NCI-H2107 treated with DMSO at 0.1 percent for 48 hours (cell line): ENCODE measurements at regions not wholly inside any gene's neighbourhood (a gene's known extent, or its start where the extent isn't known, plus 50 kb on each side); places are given as distances from the start of the nearest gene placed in this dataset.

ENCODE experiments used
- DNase-seq: peaks from one replicate; lab custom pipeline; 2025; ENCODE audit not compliant: unreplicated experiment; lab: John Stamatoyannopoulos, UW

GRCh38 chr20:22438346-22438745, 146.0 kb downstream of the FOXA2 start:
- no peak for DNase-seq

GRCh38 chr20:22437354-22437753, 147.0 kb downstream of the FOXA2 start:
- no peak for DNase-seq

DNA sequence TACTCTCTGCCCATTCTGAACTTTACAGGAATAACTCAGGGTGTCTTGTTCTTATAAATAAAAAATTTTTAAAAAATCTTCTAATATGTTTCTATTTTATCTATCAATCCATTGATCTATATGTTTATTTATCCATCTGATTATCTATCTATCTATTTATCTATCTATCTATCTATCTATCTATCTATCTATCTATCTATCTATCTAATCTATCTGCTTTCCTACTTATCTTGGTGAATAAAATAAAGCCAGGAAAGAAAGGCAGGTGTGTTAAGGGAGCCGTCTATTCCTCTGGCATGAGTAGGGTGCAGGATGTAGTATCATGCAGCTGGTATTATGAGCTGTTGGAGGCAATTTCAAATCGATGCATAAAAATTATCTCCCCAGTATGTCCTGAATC, 153.0 kb downstream of the FOXA2 start:
- no peak for DNase-seq

- no peak for DNase-seq
Observed at GRCh38 chr20:22430746-22431168, 153.6 kb downstream of the FOXA2 start.

GRCh38 chr20:22430154-22430745, 154.1 kb downstream of the FOXA2 start:
- no peak for DNase-seq

DNA sequence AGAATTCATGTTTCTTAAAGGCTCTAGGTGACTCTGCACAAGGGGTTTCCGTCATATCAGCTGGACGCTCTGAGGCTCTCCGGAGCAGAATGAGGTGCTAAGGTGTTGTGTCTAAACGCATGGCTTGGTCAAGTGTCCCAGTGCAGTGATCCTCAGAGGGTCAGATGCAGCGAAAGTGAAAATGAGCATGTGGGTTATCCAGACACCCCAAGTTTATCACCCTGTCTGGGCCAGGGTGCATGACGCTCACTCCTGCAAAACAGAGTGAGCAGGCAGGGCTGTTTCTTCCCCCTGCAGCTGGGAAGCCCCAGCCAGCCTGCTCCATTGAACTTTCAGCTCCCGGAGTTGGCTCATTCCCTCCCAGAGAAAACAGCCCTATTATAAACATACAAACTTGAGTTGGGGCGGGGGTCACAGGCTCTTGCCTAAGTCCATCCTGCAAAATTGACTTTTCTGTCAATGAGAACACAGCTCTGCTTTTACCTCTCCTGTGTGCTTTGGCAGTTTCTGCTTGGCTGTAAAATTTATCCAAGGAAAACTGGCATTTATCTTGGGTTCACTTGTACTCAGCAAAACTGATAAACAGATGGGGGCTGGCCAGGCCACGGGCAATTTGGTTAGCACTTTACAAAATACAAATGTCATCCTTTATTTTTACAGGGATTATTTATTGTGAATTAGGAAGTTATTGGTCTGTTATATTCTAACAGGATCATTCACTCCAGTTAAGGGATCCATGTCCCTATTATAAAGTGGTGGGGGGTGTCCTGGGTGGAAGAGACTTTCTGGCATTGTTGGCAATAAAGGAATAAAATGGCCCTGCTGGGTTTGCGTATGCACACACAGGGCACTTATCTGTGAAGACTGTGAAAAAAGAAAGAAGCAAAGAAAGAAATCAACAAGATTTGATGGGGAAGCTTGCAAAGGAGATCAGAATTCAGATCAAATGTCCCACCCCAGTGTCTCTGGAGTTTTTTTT, 154.9 kb downstream of the FOXA2 start:
- no peak for DNase-seq

- no peak for DNase-seq
Observed at GRCh38 chr20:22428051-22428450, 156.3 kb downstream of the FOXA2 start.

DNA sequence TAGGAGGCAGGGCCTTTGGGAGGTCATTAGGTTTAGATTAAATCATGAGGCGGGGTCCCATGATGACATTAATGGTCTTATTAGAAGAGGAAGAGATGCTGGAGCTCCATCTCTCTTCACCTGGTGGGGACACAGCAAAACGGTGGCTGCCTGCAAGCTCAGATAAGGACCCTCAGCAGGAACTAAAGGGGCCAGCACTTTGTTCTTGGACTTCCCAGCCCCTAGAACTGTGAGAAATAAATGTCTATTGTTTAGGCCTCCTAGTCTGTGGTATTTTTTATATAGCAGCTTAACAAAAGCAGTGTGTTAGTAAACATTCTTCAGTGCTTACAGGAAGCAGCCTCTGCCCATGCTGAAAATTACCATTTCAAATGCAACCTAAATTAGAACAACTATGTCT, 157.6 kb downstream of the FOXA2 start:
- no peak for DNase-seq

DNA sequence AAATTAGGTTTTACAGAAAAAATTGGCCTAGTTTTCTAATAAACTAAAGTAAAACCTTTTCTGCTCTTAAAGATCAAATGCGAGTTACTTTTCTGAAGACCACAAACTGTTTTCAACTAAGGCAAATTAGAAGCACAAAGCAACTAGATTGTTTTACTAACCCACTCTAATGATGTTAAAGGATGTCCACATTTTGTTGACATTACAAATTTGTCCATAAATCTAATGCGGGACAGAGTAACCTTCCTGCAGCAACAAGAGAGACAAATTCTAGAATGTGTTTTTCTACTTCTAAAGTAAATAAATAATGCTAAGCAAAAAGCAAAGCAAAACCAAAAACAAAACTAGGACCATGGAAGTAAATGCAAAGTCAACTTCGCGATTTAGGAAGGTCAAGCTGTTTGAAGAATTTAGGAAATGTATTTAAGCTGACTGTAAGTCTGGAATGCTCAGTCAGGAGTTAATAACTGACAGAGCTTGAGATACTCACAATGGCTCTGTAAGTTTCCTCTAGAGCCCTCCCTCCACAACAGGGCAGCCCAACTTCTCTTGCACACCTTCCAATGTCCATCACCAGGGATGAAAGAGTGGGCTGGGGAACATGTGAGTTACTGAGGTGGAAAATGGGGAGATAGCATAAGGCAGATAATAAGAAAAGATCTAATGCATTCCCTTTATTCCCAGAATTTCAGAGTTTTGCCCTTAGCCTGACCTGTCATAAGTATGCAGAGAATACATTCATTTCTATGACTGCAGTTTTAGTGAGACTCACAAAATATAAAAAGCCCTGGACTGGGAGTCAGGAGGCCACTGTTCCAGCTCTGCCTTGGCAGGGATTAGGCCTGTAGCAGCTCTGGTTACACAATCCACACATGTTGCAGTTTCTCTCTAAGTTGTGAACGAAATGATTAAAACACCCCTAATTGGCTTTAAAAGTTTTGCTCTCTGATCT, 158.8 kb downstream of the FOXA2 start:
- no peak for DNase-seq

DNA sequence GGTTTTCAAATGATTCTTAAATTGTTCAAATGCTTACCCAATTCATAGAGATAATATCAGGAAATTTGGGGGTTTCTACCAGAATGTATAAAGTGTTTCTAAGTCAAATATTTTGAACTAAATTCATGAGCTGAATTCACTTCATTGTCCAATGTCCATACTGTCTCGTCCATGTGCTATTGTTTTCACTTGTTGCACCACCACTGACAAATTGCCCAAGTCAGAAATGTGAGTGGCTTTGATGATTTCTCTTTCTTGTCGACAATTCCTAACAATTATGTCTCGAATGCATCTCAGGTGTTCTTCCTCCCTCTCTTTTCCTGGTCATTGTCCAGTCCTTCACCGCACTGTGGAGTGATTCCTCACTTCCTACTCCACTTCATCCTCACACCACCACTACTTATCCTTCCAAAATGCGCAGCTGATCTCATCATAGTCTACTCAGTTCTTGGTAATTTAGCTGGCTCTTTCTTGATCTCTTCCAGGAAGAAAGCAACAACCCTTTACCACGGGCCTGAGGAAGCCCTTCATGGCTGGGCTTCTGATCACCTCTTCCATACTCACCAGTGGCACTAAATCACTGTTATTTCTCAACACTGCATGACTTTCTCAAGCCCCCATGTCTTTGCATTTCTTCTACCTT, 161.1 kb downstream of the FOXA2 start:
- no peak for DNase-seq

GRCh38 chr20:22420116-22420598, 164.2 kb downstream of the FOXA2 start:
- no peak for DNase-seq

- DNase-seq = no peak
Observed at GRCh38 chr20:22418738-22419137, 165.6 kb downstream of the FOXA2 start.

- DNase-seq = no peak
Observed at GRCh38 chr20:22414305-22414742, 170.0 kb downstream of the FOXA2 start.

DNA sequence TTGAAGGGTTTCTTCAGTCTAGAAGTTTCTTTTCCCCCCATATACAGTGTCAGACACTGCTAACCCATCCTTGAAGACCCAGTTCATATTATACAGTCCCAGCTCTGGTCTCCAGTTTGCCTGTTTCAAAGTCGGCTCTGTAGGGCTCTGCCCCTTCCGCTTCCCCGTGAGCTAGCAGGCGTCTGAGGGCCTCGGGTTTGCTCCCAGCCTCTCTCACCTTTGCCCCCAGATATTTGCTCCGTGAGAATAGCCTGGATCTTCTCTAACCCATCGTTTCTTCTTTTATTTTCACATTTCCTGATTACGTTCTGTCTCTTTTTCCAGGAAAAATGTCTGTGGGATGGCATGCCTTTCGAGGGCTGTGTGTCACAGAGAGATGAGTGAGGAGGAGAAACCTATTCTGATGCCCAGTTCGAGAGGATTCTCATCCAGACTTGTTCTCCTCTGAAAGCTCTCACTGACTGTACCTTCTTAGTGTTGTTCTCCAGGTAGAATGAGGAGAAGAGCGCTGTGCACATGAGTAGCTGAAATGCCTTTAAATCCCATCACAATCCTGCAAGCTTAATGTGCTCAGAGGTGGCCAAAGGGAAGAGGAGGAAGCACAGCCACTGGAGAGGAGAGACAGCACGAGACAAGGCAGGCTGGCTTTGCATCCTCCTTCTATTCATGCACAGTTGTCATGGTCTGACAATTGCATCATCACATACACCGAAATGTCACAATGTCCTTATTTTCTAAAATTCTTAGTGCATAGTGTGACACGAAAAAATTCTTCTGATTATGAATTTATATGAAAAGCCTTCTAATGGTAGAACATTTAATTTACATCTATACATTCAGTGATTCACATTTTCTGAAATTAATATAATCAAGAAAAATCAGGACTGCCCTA, 171.1 kb downstream of the FOXA2 start:
- no peak for DNase-seq

DNA sequence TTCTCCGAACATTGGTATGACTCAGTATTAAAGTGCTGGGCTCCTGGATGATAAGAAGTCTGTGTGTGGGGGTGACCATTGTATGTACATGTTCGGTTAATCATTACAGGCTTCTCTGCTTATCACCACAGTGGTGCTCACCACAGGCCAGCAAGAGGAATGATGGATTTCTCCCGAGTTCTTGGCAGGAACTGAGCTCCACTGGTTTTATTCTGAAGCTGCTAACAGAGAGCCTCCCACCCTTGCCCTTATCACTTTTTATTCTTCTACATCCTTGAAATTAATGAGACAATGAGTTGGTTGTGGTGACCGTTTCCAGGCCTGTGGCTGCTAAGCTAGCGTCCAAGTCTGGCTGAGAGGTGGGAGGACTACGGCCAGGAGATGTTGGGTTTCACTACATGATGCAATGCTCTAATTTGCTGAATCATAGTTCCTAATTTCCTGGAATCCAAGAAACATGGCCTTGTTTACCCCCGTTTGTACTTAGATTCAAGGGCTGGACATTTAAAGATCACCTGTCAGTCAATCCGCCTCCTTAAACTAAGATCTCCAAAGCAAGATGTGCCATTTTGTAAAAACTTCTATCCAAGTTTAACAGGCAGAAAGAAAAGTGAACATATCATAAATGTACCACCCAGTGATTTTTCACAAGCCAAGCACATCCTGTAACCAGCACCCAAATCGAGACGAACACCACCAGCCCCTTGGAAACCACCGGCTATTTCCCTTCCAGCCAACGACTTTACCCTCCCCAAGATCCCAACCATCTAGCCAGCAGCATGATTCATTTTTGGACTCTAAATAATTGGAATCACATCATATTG, 172.5 kb downstream of the FOXA2 start:
- no peak for DNase-seq

DNA sequence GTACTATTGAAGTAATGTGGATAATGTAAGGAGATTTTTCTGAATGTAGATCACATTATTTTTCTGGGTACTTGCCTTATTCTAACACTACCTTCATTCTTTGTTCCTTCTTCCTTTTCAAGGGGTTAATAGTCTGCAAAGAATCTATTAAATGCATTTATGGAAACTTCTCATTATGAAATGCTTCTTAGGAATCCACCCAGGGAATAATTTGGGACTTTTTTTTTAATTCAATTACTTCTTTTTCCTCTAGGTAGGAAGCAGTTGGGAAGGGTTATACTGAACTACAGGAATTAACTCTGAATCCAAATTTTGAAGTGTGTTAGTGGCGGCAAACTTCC, 173.1 kb downstream of the FOXA2 start:
- no peak for DNase-seq

DNA sequence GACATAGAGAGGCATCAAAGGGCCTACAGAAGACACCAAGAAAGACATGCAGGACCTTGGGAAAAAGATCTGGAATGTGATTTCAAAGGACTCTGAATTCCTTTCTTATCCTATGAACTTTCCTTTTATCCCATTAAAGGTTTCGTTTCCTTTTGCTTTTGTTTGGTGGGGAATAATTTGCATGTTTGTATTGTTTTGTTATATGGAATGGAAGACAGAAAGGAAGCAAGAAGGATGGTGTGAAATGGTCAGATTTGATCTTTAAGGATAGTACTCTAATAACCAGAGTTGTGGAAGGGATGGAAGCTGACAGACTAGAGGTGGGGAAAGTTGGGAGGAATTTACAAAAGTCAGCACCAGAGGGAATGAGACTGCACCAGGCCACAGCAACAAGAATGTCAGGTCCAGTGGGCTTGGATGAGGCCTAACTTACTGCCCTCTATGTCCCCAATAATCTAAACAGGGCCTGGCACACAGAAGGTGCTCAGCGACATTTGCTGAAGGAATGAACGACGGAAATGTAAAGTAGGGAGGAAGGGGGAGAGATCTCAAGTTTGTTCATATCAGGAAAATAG, 173.7 kb downstream of the FOXA2 start:
- no peak for DNase-seq
